HCT116 (cell line): ENCODE measurements at regions not wholly inside any gene's neighbourhood (a gene's known extent, or its start where the extent isn't known, plus 50 kb on each side); places are given as distances from the start of the nearest gene placed in this dataset.

Experiments used
- ATAC-seq: fragments of 200-7000 bp; cut with Tn5 transposase; 2 replicates; pipeline ENCODE4 v1.9.1; 2020; ENCODE audit warnings: mild to moderate bottlenecking, moderate library complexity
- BruUV-seq: library from RNA; stranded (reverse); fragments of 400-500 nt; replicated peaks from 2 replicates; lab custom pipeline; 2021; lab: Mats Ljungman, UMichigan
- CTCF ChIA-PET: fragments of 300-600 bp; sonication (Branson Sonifier 250); formaldehyde crosslinking; loops from one replicate; lab custom pipeline; 2021; ENCODE audit warnings: antibody characterized with exemption; lab: Charles Lee
- POLR2A ChIA-PET: fragments of 300-600, 350-600 bp; sonication (Branson Sonifier 250); formaldehyde crosslinking; loops from one replicate; lab custom pipeline; 2021; ENCODE audit warnings: antibody characterized with exemption; lab: Charles Lee
- RAD21 ChIA-PET, 2 experiments: fragments of 300-600 bp; sonication (Branson Sonifier 250); formaldehyde crosslinking; loops; one replicate each; lab custom pipeline; 2023; ENCODE audit warnings: low total read pairs in 2 of 2; ENCODE audit not compliant: uncharacterized antibody in 2 of 2, unreplicated experiment in 2 of 2, low non-redundant PET in 1 of 2; lab: Charles Lee
- DNase-seq: peaks from one replicate; pipeline ENCODE4 v3.0.0-alpha.2; 2010; ENCODE audit warnings: low read depth, low spot score
- H2AFZ ChIP-seq: fragments of 200-600 bp; shearing (Covaris generic), sonication (generic); 2 replicates; pipeline ENCODE4 v1.6.1; 2017; ENCODE audit warnings: low read depth, mixed run types, mixed read lengths, antibody characterized with exemption, low read length; ENCODE audit not compliant: poor library complexity, severe bottlenecking
- H3K27ac ChIP-seq: 2 replicates; pipeline ENCODE4 v1.5.1; 2012; ENCODE audit warnings: low read depth, low read length
- H3K27me3 ChIP-seq: fragments of 200-600 bp; sonication (generic); 2 replicates; pipeline ENCODE4 v1.6.1; 2016; ENCODE audit warnings: mixed run types, low read length, mixed read lengths; ENCODE audit not compliant: insufficient read depth
- H3K36me3 ChIP-seq, 2 experiments: fragments of 200-500 bp in 1 of 2; fragments of 200-600 bp in 1 of 2; sonication (Bioruptor generic) in 1 of 2; sonication (generic) in 1 of 2; 2 replicates each; pipeline versions ENCODE4 v1.5.1 to v1.6.1; 2014 to 2016; ENCODE audit warnings: low read length in 2 of 2, inconsistent platforms in 1 of 2, mixed read lengths in 1 of 2, mixed run types in 1 of 2; ENCODE audit not compliant: insufficient read depth in 2 of 2, control insufficient read depth in 1 of 2
- H3K4me1 ChIP-seq, 2 experiments: fragments of 200-600 bp in 1 of 2; sonication (generic) in 1 of 2; 2 replicates each; pipeline versions ENCODE4 v1.5.1 to v1.6.1; 2012 to 2017; ENCODE audit warnings: low read length in 2 of 2, inconsistent platforms in 1 of 2, mild to moderate bottlenecking in 1 of 2, mixed read lengths in 1 of 2, mixed run types in 1 of 2, moderate library complexity in 1 of 2; ENCODE audit not compliant: insufficient read depth in 2 of 2, control insufficient read depth in 1 of 2
- H3K4me2 ChIP-seq: fragments of 200-600 bp; sonication (generic); 2 replicates; pipeline ENCODE4 v1.6.1; 2017; ENCODE audit warnings: mixed run types, low read length, mixed read lengths
- H3K4me3 ChIP-seq, 2 experiments: fragments of 200-600 bp in 1 of 2; sonication (generic) in 1 of 2; replicated peaks in 1 of 2; 2 replicates each; pipeline ENCODE4 v1.5.1; 2011 to 2016; ENCODE audit warnings: low read length in 2 of 2, control low read depth in 1 of 2, low read depth in 1 of 2, mild to moderate bottlenecking in 1 of 2, mixed read lengths in 1 of 2, mixed run types in 1 of 2
- H3K79me2 ChIP-seq: fragments of 200-600 bp; sonication (generic); 2 replicates; pipeline ENCODE4 v1.6.1; 2017; ENCODE audit warnings: mild to moderate bottlenecking, mixed run types, low read length, moderate library complexity, mixed read lengths; ENCODE audit not compliant: insufficient read depth
- H3K9ac ChIP-seq: fragments of 200-600 bp; sonication (generic); 2 replicates; pipeline ENCODE4 v1.6.1; 2016; ENCODE audit warnings: low read length, mixed read lengths
- H3K9me2 ChIP-seq: fragments of 200-600 bp; sonication (generic), shearing (Covaris generic); 2 replicates; pipeline ENCODE4 v1.6.1; 2017; ENCODE audit warnings: mixed run types, mild to moderate bottlenecking, moderate library complexity; ENCODE audit not compliant: insufficient read depth
- H3K9me3 ChIP-seq, 2 experiments: fragments of 200-500 bp in 1 of 2; fragments of 200-600 bp in 1 of 2; sonication (Bioruptor generic) in 1 of 2; sonication (generic) in 1 of 2; 2 replicates each; pipeline ENCODE4 v1.6.1; 2014 to 2017; ENCODE audit warnings: low read length in 2 of 2, mixed read lengths in 2 of 2, inconsistent platforms in 1 of 2, low read depth in 1 of 2, mild to moderate bottlenecking in 1 of 2, mixed run types in 1 of 2, moderate library complexity in 1 of 2; ENCODE audit not compliant: control insufficient read depth in 1 of 2, insufficient read depth in 1 of 2
- H4K20me1 ChIP-seq: fragments of 200-600 bp; sonication (generic), shearing (Covaris generic); 2 replicates; pipeline ENCODE4 v1.6.1; 2017; ENCODE audit warnings: mixed run types, mild to moderate bottlenecking, moderate library complexity; ENCODE audit not compliant: insufficient read depth
- ATF3 ChIP-seq: IDR thresholded peaks from 2 replicates; pipeline ENCODE4 v1.6.1; 2012
- CBX3 ChIP-seq: IDR thresholded peaks from 2 replicates; pipeline ENCODE4 v1.6.1; 2012; ENCODE audit warnings: low read depth
- CEBPB ChIP-seq: IDR thresholded peaks from 2 replicates; pipeline ENCODE4 v1.6.1; 2012; ENCODE audit warnings: low read depth
- CTCF ChIP-seq, 3 experiments: fragments of 200-600 bp in 1 of 3; sonication (generic) in 1 of 3; IDR thresholded peaks in 2 of 3; conservative IDR thresholded peaks in 1 of 3; 2 replicates each; pipeline ENCODE4 v1.5.1; 2012 to 2017; ENCODE audit warnings: low read depth in 2 of 3, low read length in 2 of 3, antibody characterized with exemption in 1 of 3, borderline replicate concordance in 1 of 3, control low read depth in 1 of 3, mild to moderate bottlenecking in 1 of 3, mixed read lengths in 1 of 3, mixed run types in 1 of 3, moderate library complexity in 1 of 3; ENCODE audit not compliant: insufficient read depth in 1 of 3
- EGR1 ChIP-seq: IDR thresholded peaks from 2 replicates; pipeline ENCODE4 v1.6.1; 2012; ENCODE audit warnings: low read depth
- ELF1 ChIP-seq: IDR thresholded peaks from 2 replicates; pipeline ENCODE4 v1.6.1; 2012; ENCODE audit warnings: low read depth, borderline replicate concordance
- EZH2 ChIP-seq: fragments of 200-600 bp; sonication (generic); IDR thresholded peaks from 2 replicates; pipeline ENCODE4 v1.6.1; 2017; ENCODE audit warnings: antibody characterized with exemption, mixed run types
- EZH2phosphoT487 ChIP-seq: fragments of 200-600 bp; IDR thresholded peaks from 2 replicates; pipeline ENCODE4 v1.6.1; 2018; ENCODE audit warnings: antibody characterized with exemption, borderline replicate concordance
- MAX ChIP-seq: IDR thresholded peaks from 2 replicates; pipeline ENCODE4 v1.6.1; 2012
- POLR2A ChIP-seq: IDR thresholded peaks from 2 replicates; pipeline ENCODE4 v1.7.0; 2011; ENCODE audit warnings: borderline replicate concordance; ENCODE audit not compliant: insufficient read depth, insufficient read length; ENCODE audit errors: extremely low read depth
- POLR2AphosphoS5 ChIP-seq: IDR thresholded peaks from 2 replicates; pipeline ENCODE4 v1.6.1; 2011; ENCODE audit warnings: mild to moderate bottlenecking, low read depth, low read length, moderate library complexity
- RAD21 ChIP-seq: IDR thresholded peaks from 2 replicates; pipeline ENCODE4 v1.6.1; 2012; ENCODE audit warnings: low read depth, mild to moderate bottlenecking
- REST ChIP-seq: IDR thresholded peaks from 2 replicates; pipeline ENCODE4 v1.6.1; 2012; ENCODE audit warnings: low read depth
- SIN3A ChIP-seq: IDR thresholded peaks from 2 replicates; pipeline ENCODE4 v1.6.1; 2012; ENCODE audit warnings: low read depth
- SP1 ChIP-seq: IDR thresholded peaks from 2 replicates; pipeline ENCODE4 v1.6.1; 2012; ENCODE audit warnings: low read depth
- SRF ChIP-seq: IDR thresholded peaks from 2 replicates; pipeline ENCODE4 v1.6.1; 2012; ENCODE audit warnings: low read depth
- TCF7L2 ChIP-seq: IDR thresholded peaks from 2 replicates; pipeline ENCODE4 v1.7.0; 2011; ENCODE audit warnings: borderline replicate concordance, inconsistent platforms; ENCODE audit not compliant: insufficient read depth, insufficient read length; ENCODE audit errors: extremely low read depth
- YY1 ChIP-seq: IDR thresholded peaks from 2 replicates; pipeline ENCODE4 v1.6.1; 2011; ENCODE audit warnings: low read length, low read depth, moderate library complexity, mild to moderate bottlenecking; ENCODE audit not compliant: insufficient replicate concordance; ENCODE audit errors: extremely low read depth
- ZBTB33 ChIP-seq: IDR thresholded peaks from 2 replicates; pipeline ENCODE4 v1.6.1; 2011; ENCODE audit warnings: mild to moderate bottlenecking, low read length, moderate library complexity; ENCODE audit not compliant: insufficient replicate concordance; ENCODE audit errors: extremely low read depth
- ZFX ChIP-seq: fragments of 450-650 bp; IDR thresholded peaks from 2 replicates; pipeline ENCODE4 v1.6.1; 2017
- intact Hi-C: fragments of 100-400 bp; cut with micrococcal nuclease; formaldehyde crosslinking; loops from 2 replicates; pipeline ENCODE4 v1.10.0; 2022

GRCh38 chr9:11016081-11016480 is 403.3 kb upstream of the PTPRD start:
- no TSS peak for BruUV-seq
- Histone ChIP-seq H3K9ac (no peak overlapping the region), H3K4me1 (no peaks in the 10 kb centered on the region), H3K27me3 (no peaks in the 10 kb centered on the region), H3K4me2 (no peak overlapping the region), H3K79me2 (no peaks in the 10 kb centered on the region), H3K36me3 (no peaks in the 10 kb centered on the region), H4K20me1 (no peaks in the 10 kb centered on the region), H3K27ac (no peak overlapping the region), H2AFZ (no peak overlapping the region), H3K9me2 (no peaks in the 10 kb centered on the region), H3K9me3 (peaks cover under 1 to 5% of the 10 kb centered on the region in 2 experiments; a peak in 3 of 4 replicates), H3K4me3 (no peak overlapping the region)
- TF ChIP-seq ELF1 = no peak
- TF ChIP-seq POLR2A = no peak
- TF ChIP-seq ZBTB33 = no peak
- no peak for TF ChIP-seq CEBPB
- no peak for TF ChIP-seq REST
- TF ChIP-seq MAX = no peak
- TF ChIP-seq POLR2AphosphoS5 = no peak
- no peak for TF ChIP-seq SRF
- TF ChIP-seq EZH2phosphoT487 = no peak
- TF ChIP-seq TCF7L2 = no peak
- TF ChIP-seq ATF3 = no peak
- no peak for TF ChIP-seq SIN3A
- TF ChIP-seq ZFX = no peak
- no peak for TF ChIP-seq SP1
- TF ChIP-seq CTCF (IDR thresholded peaks at IDR 0.05 in 2 of 3, conservative IDR thresholded peaks at IDR 0.05 in 1 of 3; ENCODE audit: borderline replicate concordance in 1 of 3, insufficient read depth in 1 of 3, low read depth in 2 of 3, low read length in 2 of 3) = no peak
- no peak for TF ChIP-seq RAD21
- TF ChIP-seq EGR1 = no peak
- TF ChIP-seq CBX3 = no peak
- no peak for TF ChIP-seq EZH2
- TF ChIP-seq YY1 = no peak
- CTCF ChIA-PET = no interaction called here
- POLR2A ChIA-PET = no interaction called here
- DNase-seq (no peak), ATAC-seq (no peak)
- RAD21 ChIA-PET = no interaction called here
- intact Hi-C loops = no loop called here
